Smooth muscle cell (in vitro differentiated cells): ENCODE measurements at regions not wholly inside any gene's neighbourhood (a gene's known extent, or its start where the extent isn't known, plus 50 kb on each side); places are given as distances from the start of the nearest gene placed in this dataset.

Experiments used
- DNase-seq: peaks from one replicate; lab custom pipeline; 2025; ENCODE audit not compliant: unreplicated experiment; lab: John Stamatoyannopoulos, UW
- H2AFZ ChIP-seq: fragments of 200-600 bp; sonication (generic); 2 replicates; pipeline ENCODE4 v1.6.0; 2016; ENCODE audit warnings: antibody characterized with exemption, low read depth, mild to moderate bottlenecking
- H3F3A ChIP-seq: fragments of 200-600 bp; sonication (generic); 2 replicates; pipeline ENCODE4 v1.6.0; 2017; ENCODE audit warnings: antibody characterized with exemption, low read depth
- H3K27ac ChIP-seq: fragments of 200-600 bp; sonication (generic); 2 replicates; pipeline ENCODE4 v1.5.1; 2016; ENCODE audit warnings: low read depth, mild to moderate bottlenecking
- H3K27me3 ChIP-seq: fragments of 200-600 bp; sonication (generic); 2 replicates; pipeline ENCODE4 v1.6.1; 2016; ENCODE audit warnings: low read depth, mild to moderate bottlenecking
- H3K36me3 ChIP-seq: fragments of 200-600 bp; sonication (generic); 2 replicates; pipeline ENCODE4 v1.5.1; 2016; ENCODE audit warnings: low read depth
- H3K4me1 ChIP-seq: fragments of 200-600 bp; sonication (generic); 2 replicates; pipeline ENCODE4 v1.5.1; 2016; ENCODE audit warnings: low read depth
- H3K4me2 ChIP-seq: fragments of 200-600 bp; sonication (generic); 2 replicates; pipeline ENCODE4 v1.6.0; 2016; ENCODE audit warnings: mild to moderate bottlenecking
- H3K4me3 ChIP-seq: fragments of 200-600 bp; sonication (generic); 2 replicates; pipeline ENCODE4 v1.5.1; 2016; ENCODE audit warnings: mild to moderate bottlenecking
- H3K79me2 ChIP-seq: fragments of 200-600 bp; sonication (generic); 2 replicates; pipeline ENCODE4 v1.6.0; 2016; ENCODE audit warnings: low read depth, mild to moderate bottlenecking
- H3K9ac ChIP-seq: fragments of 200-600 bp; sonication (generic); 2 replicates; pipeline ENCODE4 v1.6.0; 2016; ENCODE audit warnings: low read depth
- H3K9me3 ChIP-seq: fragments of 200-600 bp; sonication (generic); replicated peaks from 2 replicates; pipeline ENCODE4 v1.5.1; 2016; ENCODE audit warnings: low read depth
- H4K20me1 ChIP-seq: fragments of 200-600 bp; sonication (generic); 2 replicates; pipeline ENCODE4 v1.6.0; 2016; ENCODE audit warnings: low read depth
- CTCF ChIP-seq: fragments of 200-600 bp; sonication (generic); IDR thresholded peaks from 2 replicates; pipeline ENCODE4 v1.5.1; 2017; ENCODE audit warnings: borderline replicate concordance, mild to moderate bottlenecking, antibody characterized with exemption; ENCODE audit not compliant: insufficient read depth, poor library complexity, severe bottlenecking
- WGBS: methylation state at CpG from one replicate; pipeline ENCODE4 v1.1.7; 2016; ENCODE audit warnings: low lambda C conversion rate; 5-methylcytosine and 5-hydroxymethylcytosine counted together

GRCh38 chr12:82019533-82019932 is 260.4 kb upstream of the PPFIA2 start:
- Histone ChIP-seq H3K27ac (no peak overlapping the region), H3K4me2 (no peak overlapping the region), H3K4me1 (no peaks in the 10 kb centered on the region), H3K27me3 (no peaks in the 10 kb centered on the region), H4K20me1 (no peaks in the 10 kb centered on the region), H3K9ac (no peak overlapping the region), H3K79me2 (no peaks in the 10 kb centered on the region), H3F3A (no peaks in the 10 kb centered on the region), H3K36me3 (no peaks in the 10 kb centered on the region), H2AFZ (no peak overlapping the region), H3K9me3 (no peaks in the 10 kb centered on the region), H3K4me3 (no peak overlapping the region)
- DNase-seq = no peak
- TF ChIP-seq CTCF = peak; percentile 31

GRCh38 chr12:82015623-82016347 is 256.6 kb upstream of the PPFIA2 start:
- H3K36me3 ChIP-seq = no peaks in the 10 kb centered on the region
- no peaks in the 10 kb centered on the region for H3K79me2 ChIP-seq
- no peaks in the 10 kb centered on the region for H3K27me3 ChIP-seq
- no peak overlapping the region for H2AFZ ChIP-seq
- H3K4me1 ChIP-seq = no peaks in the 10 kb centered on the region
- no peak overlapping the region for H3K9ac ChIP-seq
- H3F3A ChIP-seq = no peaks in the 10 kb centered on the region
- no peak overlapping the region for H3K4me2 ChIP-seq
- DNase-seq = no peak
- H3K27ac ChIP-seq = no peak overlapping the region
- no peaks in the 10 kb centered on the region for H4K20me1 ChIP-seq
- no peak overlapping the region for H3K4me3 ChIP-seq
- TF ChIP-seq CTCF = no peak
- H3K9me3 ChIP-seq = no peaks in the 10 kb centered on the region
- 84% methylated on average over 1 of the region's 1 CpG for WGBS

- Histone ChIP-seq H2AFZ (no peak overlapping the region), H3K9me3 (no peaks in the 10 kb centered on the region), H3K79me2 (no peaks in the 10 kb centered on the region), H3K4me3 (no peak overlapping the region), H3K4me1 (no peaks in the 10 kb centered on the region), H3K36me3 (no peaks in the 10 kb centered on the region), H3K9ac (no peak overlapping the region), H3K27ac (no peak overlapping the region), H4K20me1 (no peaks in the 10 kb centered on the region), H3K4me2 (no peak overlapping the region), H3F3A (no peaks in the 10 kb centered on the region), H3K27me3 (no peaks in the 10 kb centered on the region)
- no peak for DNase-seq
- 92% methylated on average over 4 of the region's 4 CpGs for WGBS
- no peak for TF ChIP-seq CTCF
Observed at GRCh38 chr12:82012176-82012575, 253.0 kb upstream of the PPFIA2 start.

- H3K79me2 ChIP-seq = no peaks in the 10 kb centered on the region
- no peaks in the 10 kb centered on the region for H4K20me1 ChIP-seq
- DNase-seq = no peak
- no peaks in the 10 kb centered on the region for H3K27me3 ChIP-seq
- H3K4me2 ChIP-seq = no peak overlapping the region
- WGBS = 88% methylated on average over 2 of the region's 2 CpGs
- H3K4me3 ChIP-seq = no peak overlapping the region
- no peaks in the 10 kb centered on the region for H3K9me3 ChIP-seq
- H3K36me3 ChIP-seq = no peaks in the 10 kb centered on the region
- no peak overlapping the region for H3K9ac ChIP-seq
- no peak overlapping the region for H3K27ac ChIP-seq
- TF ChIP-seq CTCF = no peak
- no peaks in the 10 kb centered on the region for H3F3A ChIP-seq
- H3K4me1 ChIP-seq = no peaks in the 10 kb centered on the region
- H2AFZ ChIP-seq = no peak overlapping the region
Observed at GRCh38 chr12:82009524-82009923, 250.4 kb upstream of the PPFIA2 start.
